Testis (tissue), 2 donors: ENCODE measurements at regions not wholly inside any gene's neighbourhood (a gene's known extent, or its start where the extent isn't known, plus 50 kb on each side); places are given as distances from the start of the nearest gene placed in this dataset.

Experiments
- CTCF ChIP-seq, 3 experiments: fragments of 450-650 bp in 2 of 3; fragments of 200-600 bp in 1 of 3; sonication (generic) in 1 of 3; IDR thresholded peaks; one replicate each; pipeline ENCODE4 v1.5.1; 2016 to 2019; ENCODE audit warnings: antibody characterized with exemption in 3 of 3, mild to moderate bottlenecking in 2 of 3, moderate library complexity in 1 of 3
- POLR2A ChIP-seq: fragments of 450-650 bp; IDR thresholded peaks from one replicate; pipeline ENCODE4 v1.6.1; 2017; ENCODE audit warnings: antibody characterized with exemption, mild to moderate bottlenecking, moderate library complexity

- TF ChIP-seq POLR2A (no peak), CTCF (IDR thresholded peaks at IDR 0.05) (no peak)
Measured at GRCh38 chr2:160898581-160899307, 261.5 kb upstream of the TANK start.
